NCI-H2029 treated with DMSO at 0.1 percent for 48 hours (cell line): ENCODE measurements at regions not wholly inside any gene's neighbourhood (a gene's known extent, or its start where the extent isn't known, plus 50 kb on each side); places are given as distances from the start of the nearest gene placed in this dataset.
"Not testable (repeated sequence)": the region's sequence is repeated elsewhere in the genome, so short reads cannot be mapped to it uniquely, and the experiment has no call there.

Experiments used
- DNase-seq: peaks from one replicate; lab custom pipeline; 2025; lab: John Stamatoyannopoulos, UW

GRCh38 chr10:4635883-4636282 lies 190.1 kb upstream of the AKR1E2 start:
- no peak for DNase-seq

GRCh38 chr10:4635388-4635787 lies 190.6 kb upstream of the AKR1E2 start:
- no peak for DNase-seq

- DNase-seq, result no peak
Observed at GRCh38 chr10:4633776-4634175, 192.2 kb upstream of the AKR1E2 start.

- DNase-seq, result no peak
Observed at GRCh38 chr10:4633186-4633585, 192.8 kb upstream of the AKR1E2 start.

- DNase-seq, result no peak
Observed at GRCh38 chr10:4632757-4633156, 193.2 kb upstream of the AKR1E2 start.

- no peak for DNase-seq
Observed at GRCh38 chr10:4626919-4627318, 199.1 kb upstream of the AKR1E2 start.

- DNase-seq, result no peak
Observed at GRCh38 chr10:4623757-4624420, 202.1 kb upstream of the AKR1E2 start.

GRCh38 chr10:4623200-4623599 lies 202.8 kb upstream of the AKR1E2 start:
- no peak for DNase-seq

GRCh38 chr10:4622384-4622783 lies 203.6 kb upstream of the AKR1E2 start:
- no peak for DNase-seq

- no peak for DNase-seq
Observed at GRCh38 chr10:4617589-4617988, 208.4 kb upstream of the AKR1E2 start.

GRCh38 chr10:4615042-4615441 lies 211.0 kb upstream of the AKR1E2 start:
- DNase-seq, result no peak

GRCh38 chr10:4609251-4609650 lies 216.8 kb upstream of the AKR1E2 start:
- no peak for DNase-seq

GRCh38 chr10:4607681-4608080 lies 218.3 kb upstream of the AKR1E2 start:
- DNase-seq, result no peak

- no peak for DNase-seq
Observed at GRCh38 chr10:4606856-4607636, 219.0 kb upstream of the AKR1E2 start.

GRCh38 chr10:4602764-4603491 lies 223.1 kb upstream of the AKR1E2 start:
- DNase-seq, result no peak

GRCh38 chr10:4599471-4599870 lies 226.5 kb upstream of the AKR1E2 start:
- DNase-seq, result no peak

- DNase-seq, result not testable (repeated sequence)
Observed at GRCh38 chr10:4597898-4598297, 228.1 kb upstream of the AKR1E2 start.

- DNase-seq, result no peak
Observed at GRCh38 chr10:4596951-4597350, 229.1 kb upstream of the AKR1E2 start.

- no peak for DNase-seq
Observed at GRCh38 chr10:4595719-4596319, 230.2 kb upstream of the AKR1E2 start.

- DNase-seq, result no peak
Observed at GRCh38 chr10:4590807-4591206, 235.2 kb upstream of the AKR1E2 start.

GRCh38 chr10:4588824-4589223 lies 237.2 kb upstream of the AKR1E2 start:
- no peak for DNase-seq

GRCh38 chr10:4587466-4587865 lies 238.5 kb upstream of the AKR1E2 start:
- no peak for DNase-seq

- DNase-seq, result no peak
Observed at GRCh38 chr10:4586776-4587175, 239.2 kb upstream of the AKR1E2 start.
